Activated CD4-positive, alpha-beta T cell treated with anti-CD3 and anti-CD28 coated beads, Interleukin-2, amount 50 U/mL, for 24 hours (primary cell): ENCODE measurements at regions not wholly inside any gene's neighbourhood (a gene's known extent, or its start where the extent isn't known, plus 50 kb on each side); places are given as distances from the start of the nearest gene placed in this dataset.

ENCODE experiments used
- DNase-seq, 2 donors: peaks; one replicate each; pipeline ENCODE4 v3.0.0-alpha.2; 2020; ENCODE audit warnings: low read depth in 1 of 2, low spot score in 1 of 2

DNA sequence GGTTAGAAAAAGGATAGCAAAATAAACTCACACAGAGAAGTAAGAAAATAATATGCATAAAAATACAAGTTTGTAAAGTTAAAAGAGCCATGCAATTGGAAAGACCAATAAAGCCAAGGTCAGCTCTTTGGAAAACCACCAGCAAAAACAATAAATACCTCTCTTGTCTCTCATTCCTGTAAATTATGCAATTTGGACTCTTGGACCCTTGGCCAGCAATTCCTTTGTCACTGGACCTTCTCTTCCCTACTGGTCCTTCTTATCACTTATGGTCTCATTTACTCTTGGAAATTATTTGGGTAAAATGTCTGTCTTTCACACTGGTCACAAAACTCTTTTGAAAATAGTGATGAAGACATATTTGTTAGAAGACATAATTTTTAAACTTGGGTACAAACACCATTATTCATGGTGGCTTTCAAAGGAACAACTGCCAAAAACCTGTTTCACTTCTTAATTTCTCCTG is 379.5 kb downstream of the TMEM232 start:
- no peak for DNase-seq

DNA sequence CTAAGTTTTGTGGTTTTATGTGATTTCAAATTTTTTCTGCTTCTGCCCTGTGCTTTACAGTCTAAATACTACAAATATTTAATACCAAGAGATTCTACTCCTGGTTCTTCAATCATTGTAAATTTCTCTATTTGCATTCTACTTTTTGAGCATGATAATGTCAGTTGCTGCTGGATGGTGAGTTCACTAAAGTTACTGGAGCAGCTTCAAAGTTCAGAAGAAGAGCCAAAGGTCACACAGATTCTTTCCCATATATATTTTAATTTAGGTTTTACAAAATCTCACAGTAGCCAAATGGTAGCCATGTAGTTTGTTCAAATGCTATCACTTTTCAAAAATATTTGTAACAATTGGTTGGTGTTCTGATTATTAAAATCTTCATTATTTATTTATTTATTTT is 378.7 kb downstream of the TMEM232 start:
- DNase-seq: no peak

DNA sequence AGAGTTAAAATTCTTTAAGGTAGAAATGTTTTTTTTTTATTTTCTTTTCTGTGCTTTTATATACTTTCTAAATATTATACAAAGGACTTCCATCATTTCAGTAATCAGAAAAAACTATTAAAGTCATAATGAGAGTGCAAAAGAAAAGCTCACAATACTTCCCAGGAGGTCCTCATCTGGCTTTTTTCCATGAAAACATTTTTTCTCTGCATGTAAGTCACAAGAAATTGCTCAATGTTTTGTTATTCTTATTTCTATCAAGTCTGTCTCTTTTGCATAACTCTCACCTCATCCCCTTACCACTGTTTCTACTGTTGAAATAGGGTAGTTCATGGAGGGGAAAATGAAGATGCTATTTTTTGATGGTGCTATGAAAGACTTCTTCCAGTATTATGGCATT is 375.0 kb downstream of the TMEM232 start:
- DNase-seq: no peak

DNA sequence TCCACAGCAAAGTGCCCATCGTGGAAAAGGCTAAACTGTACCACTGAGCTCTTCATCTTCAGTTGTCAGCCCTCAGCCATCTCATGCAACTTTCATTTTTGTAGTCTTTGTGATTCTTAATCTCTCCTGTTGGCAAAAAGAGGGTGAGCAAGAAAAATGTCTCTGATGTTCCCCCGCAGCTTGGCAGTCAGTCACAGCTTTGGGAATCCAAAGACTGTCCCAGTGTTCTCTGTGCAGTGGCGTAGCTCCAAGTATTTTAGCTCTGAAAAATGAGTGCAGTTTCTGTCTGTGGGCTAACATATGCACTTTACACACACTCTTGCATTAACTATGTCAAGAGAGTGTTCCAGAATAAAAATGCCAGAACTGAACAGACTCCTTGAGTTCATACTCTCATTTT is 372.2 kb downstream of the TMEM232 start:
- DNase-seq: no peak

DNA sequence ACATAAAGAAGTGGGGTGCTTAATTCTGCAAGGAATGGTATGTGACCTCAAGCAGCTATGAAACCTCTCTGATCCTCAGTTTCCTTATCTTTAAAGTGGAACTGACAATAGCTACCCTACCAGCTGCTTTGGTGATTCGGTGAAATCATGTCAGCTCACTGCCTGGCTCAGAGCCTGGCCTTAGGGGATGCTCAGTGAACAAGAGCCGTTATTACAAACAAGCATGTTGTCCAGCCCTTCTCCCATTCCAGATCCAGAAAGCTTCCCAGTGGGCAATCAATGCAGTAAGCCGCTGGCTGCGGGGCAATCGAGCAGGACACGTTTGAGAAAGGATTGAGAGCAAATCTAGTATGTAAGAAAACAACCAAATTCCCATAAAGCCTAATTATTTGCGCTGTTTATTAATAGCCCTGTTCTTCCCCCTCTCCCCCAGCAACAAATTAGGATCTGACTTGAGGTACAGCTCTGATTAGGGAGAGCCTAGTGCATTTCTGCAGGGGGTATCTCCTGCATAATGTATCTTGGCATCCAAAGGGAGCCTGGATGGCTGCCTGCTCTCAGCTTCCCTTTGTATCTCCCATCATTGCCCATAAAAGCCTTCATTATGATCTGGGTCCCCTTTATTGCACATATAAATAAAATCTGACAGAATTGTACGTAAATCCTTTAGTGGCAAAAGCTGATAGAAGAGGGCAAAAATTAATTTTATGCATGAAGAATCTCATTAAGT is 371.4 kb downstream of the TMEM232 start:
- DNase-seq: no peak

DNA sequence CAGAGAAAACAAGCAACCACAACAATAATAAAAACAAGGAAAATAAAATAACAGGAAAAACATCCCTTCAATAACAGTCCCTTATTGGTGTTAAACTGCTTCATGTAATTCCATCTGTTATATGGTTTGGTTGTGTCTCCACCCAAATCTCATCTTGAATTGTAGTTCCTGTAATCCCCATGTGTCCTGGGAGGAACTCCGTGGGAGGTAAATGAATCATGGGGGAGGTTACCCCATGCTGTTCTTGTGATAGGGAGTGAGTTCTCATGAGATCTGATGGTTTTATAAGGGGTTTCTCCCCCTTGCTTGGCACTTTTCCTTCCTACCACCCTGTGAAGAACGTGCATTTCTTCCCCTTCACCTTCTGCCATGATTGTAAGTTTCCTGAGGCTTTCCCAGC is 369.8 kb downstream of the TMEM232 start:
- DNase-seq: no peak

DNA sequence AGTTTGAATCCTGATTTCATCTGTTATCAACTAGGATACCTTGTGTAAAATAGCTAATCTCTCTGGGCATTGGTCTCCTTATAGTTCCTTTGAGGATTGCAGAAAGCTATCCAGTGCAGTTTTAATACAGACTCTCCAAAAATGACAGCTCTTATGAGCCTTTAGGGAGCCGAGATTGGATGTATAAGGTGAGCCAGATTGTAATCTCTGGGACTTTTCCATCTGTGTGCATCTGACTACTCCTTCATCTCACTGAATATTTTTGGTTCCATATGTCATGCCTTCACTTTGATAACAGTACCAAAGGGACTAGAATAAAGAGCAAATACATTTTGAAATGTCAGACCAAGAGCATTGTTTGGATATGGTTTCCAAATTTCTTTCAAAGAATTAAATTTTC is 367.2 kb downstream of the TMEM232 start:
- no peak for DNase-seq

DNA sequence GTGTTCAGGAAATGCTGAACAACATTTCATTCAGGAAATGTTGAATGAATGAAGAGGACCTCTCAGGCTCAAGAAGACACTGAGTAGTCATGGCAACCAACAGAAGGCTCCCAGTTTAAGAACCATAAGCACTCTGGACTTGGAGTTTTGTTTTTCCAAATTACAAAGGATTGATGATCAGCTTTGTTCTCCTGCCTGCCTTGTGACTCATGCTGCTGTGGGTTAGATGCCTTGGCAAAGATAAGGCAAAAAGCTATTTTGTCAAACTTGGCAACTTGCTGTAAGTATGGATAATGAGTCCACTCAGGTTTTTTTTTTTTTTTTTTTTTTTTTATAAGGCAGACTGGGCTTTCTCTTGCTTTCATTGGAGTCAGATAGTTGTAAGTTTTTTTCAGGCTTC is 365.0 kb downstream of the TMEM232 start:
- DNase-seq: no peak

DNA sequence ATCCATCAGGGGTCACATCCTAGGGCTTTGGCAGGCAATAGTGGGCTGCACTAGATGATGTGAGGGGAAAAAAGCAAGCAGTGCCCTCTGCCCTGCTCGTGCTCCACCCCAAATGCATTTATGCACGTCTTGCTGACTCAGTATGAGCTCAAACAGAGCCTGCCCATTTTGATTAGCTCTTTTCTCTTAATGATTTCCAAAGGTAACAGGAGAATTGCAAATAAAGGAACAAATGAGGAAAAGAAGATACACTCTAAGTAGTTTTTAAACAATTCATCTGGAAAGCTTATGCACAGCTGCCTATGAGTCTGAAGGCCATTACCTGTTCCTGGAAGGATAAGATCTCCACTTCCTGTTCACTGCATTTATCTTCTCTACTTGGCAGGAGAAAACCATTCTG is 364.2 kb downstream of the TMEM232 start:
- DNase-seq: no peak

DNA sequence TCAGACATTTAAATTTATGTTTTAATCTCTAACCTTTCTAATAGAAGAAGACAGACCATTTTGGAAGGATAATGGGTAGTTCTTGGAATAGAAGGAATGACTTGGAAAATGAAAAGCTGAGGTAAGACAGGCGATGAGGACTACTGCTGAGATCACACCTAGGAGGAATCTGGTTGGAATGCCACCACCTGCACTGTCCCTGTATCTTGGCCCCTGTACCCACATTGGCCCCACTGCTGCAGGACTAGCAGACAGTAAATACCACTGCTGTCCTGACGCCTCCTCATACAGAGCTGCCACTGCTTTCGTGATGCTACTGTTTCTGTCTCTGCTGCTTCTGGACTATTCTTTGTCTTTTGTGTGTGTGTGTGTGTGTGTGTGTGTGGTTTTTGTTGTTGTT is 359.8 kb downstream of the TMEM232 start:
- no peak for DNase-seq
